ENCODE measurements at regions not wholly inside any gene's neighbourhood (a gene's known extent, or its start where the extent isn't known, plus 50 kb on each side); places are given as distances from the start of the nearest gene placed in this dataset.

DNA sequence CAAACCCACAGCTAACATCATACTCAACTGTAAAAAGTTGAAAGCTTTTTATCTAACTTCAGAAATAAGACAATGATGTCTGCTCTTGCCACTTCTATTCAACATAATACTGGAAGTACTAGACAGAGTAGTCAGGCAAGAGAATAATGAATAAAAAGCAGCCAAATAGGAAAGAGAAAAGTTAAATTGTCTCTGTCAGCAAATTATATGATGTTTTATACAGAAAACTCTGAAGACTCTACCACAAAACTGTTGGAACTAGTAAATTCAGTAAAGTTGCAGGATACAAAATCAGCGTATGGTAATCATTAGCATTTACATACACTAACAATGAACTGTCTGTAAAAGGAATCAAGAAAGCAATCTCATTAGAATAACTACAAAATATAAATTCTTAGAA lies 752.9 kb upstream of the CT83 start:
- no peak for DNase-seq (ENCODE audit: low spot score)

GRCh38 chrX:117196481-117196880 lies 733.7 kb upstream of the CT83 start:
- DNase-seq (ENCODE audit: low spot score) = no peak

GRCh38 chrX:117147249-117147648 lies 684.5 kb upstream of the CT83 start:
- no peak for DNase-seq (ENCODE audit: low spot score)

DNA sequence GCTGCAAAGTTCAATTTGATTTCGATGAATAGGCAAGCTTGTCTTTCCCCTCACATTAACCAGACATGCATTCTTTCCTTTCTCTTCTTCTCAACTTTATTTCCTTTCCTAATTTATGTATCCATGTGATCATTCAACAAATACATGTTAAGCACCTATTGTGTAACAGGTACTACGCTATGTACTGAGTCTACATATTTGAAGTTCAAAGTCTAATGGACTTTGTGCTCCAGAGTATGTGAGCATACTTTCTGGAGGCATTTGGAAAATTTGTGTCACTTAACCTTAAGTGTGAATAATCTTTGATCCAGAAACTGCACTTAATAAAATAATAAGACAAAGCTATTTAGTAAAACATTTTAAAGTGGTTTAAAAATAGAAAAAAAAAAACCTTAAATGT lies 675.3 kb upstream of the CT83 start:
- no peak for DNase-seq (ENCODE audit: low spot score)

GRCh38 chrX:117134983-117135382 lies 672.2 kb upstream of the CT83 start:
- DNase-seq (ENCODE audit: low spot score) = no peak

- DNase-seq (ENCODE audit: low spot score) = no peak
Measured at GRCh38 chrX:117120700-117121099, 657.9 kb upstream of the CT83 start.

DNA sequence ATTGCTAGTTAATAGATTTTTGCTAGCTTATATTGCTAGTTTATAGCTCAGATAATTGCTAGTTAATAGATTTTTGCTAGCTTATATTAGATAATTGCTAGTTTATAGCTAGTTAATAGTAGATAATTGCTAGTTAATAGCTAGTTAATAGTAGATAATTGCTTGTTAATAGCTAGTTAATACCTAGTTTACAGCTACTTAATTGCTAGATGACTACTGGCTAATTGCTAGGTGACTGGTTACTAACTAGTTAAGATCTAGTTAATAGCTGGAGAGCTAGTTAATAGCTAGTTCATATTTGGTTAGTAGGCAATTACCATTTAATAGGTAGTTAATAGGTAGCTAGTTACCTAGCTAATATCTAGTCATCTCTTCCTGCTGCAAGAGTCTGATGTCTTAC lies 633.8 kb upstream of the CT83 start:
- DNase-seq (ENCODE audit: low spot score) = no peak

DNA sequence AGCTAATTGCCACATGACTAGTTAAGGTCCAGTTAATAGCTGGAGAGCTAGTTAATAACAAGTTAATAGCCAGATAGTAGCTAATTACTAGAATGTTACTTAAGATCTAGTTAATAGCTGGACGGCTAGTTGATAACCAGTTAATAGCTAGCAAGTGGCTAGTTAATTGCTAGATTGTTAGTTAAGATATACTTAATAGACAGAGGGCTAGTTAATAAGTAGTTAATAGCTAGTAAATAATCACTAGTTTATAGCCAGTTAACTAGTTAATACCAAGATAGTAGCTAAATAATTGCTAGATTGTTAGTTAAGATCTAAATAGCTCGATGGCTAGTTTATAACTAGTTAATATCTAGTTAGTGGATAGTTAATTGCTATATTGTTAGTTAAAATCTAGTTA lies 632.6 kb upstream of the CT83 start:
- no peak for DNase-seq (ENCODE audit: low spot score)

GRCh38 chrX:117094149-117094548 lies 631.4 kb upstream of the CT83 start:
- no peak for DNase-seq (ENCODE audit: low spot score)

DNA sequence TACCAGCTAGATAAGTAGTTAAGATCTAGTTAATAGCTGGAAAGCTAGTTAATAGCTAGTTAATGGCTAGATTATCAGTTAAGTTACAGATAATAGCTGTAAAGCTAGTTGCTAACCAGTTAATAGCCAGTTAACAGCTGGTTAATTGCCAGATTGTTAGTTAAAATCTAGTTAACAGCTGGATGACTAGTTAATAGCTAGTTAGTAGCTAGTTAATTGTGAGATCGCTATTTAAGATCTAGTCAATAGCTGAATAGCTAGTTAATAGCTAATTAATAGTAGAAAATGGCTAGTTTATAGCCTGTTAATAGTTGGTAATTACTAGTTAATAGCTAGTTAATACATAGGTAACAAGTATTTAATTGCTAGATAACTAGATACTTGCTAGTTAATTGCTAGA lies 630.5 kb upstream of the CT83 start:
- no peak for DNase-seq (ENCODE audit: low spot score)

DNA sequence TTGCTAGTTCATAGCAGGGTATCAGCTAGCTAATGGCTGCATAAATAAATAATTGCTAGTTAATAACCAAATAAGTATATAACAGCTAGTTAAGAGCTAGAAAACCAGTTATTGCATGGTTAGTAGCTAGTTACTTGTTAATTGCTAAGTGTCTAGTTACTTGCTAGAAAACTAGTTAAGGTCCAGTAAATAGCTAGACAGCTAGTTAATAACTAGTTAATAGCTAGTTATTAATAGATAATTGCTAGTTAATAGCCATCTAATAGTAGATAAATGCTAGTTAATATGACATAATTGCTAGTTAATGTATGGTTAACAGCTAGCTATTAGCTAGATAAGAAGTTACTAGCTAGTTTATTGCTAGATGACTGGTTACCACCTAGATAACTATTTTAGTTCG lies 629.9 kb upstream of the CT83 start:
- DNase-seq (ENCODE audit: low spot score) = no peak

DNA sequence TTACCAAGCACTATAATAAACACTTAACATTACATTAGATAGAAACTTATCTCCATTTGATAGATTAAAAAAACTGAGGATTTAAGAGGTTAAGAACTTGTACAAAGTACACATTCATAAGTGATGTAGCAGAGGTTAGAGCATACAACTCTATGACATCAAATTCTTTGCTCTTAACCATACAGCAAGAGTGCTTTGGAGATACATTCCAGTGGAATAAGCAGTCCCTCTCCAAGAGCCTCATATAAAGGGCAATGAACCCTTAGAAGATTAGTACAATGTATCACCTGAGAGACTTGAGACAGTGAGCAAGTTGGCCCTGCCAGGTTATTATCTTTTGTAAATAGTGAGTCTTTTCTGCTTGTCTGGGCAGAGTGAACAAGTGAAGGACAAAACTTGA lies 600.4 kb upstream of the CT83 start:
- no peak for DNase-seq (ENCODE audit: low spot score)

DNA sequence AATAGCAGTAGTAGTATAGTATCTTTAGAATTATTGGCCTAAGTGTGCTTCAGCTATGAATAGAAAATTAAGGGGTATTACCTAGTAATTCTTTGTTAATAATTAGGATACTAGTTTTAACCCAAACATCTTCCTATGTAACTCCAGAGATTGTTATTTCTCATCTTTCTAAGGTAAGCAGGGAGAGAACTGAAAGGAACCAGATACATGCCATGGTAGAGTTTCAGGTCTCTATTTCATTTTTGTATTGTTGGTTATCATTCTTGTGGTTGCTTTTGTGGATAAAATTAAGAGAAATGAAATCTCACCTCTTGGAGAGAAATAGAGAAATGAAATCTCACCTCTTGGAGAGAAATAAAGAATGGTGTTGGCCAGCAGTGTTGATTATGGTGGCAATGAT lies 597.1 kb upstream of the CT83 start:
- DNase-seq (ENCODE audit: low spot score) = no peak

GRCh38 chrX:117053260-117053659 lies 590.5 kb upstream of the CT83 start:
- DNase-seq (ENCODE audit: low spot score) = no peak

DNA sequence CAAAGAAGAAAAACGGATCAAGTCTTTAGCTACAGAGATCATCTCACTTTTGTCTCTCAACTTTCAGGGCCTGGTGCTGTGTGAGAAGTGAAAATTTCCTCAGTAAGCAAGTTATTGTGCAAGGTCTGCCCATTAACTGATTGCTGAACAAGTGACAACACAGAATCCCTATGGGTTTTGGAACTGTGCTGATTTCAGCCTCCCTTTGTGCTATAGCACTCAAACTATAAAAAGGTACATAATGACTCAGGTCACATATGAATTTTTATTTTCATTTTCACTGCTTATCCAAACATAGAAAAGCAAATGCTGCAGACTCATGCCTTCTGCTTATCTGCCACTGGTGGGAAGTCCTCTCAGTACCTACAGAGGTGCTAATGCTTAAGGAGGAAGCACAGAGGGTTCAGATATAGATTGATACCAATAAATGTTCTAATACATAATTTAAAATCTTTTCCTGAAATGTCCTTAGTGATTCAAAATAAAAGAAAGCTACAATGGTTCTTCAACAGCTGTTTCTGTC lies 576.2 kb upstream of the CT83 start:
- DNase-seq (ENCODE audit: low spot score) = no peak

GRCh38 chrX:117010243-117010642 lies 547.5 kb upstream of the CT83 start:
- DNase-seq (ENCODE audit: low spot score) = no peak

GRCh38 chrX:117002981-117003380 lies 540.2 kb upstream of the CT83 start:
- DNase-seq (ENCODE audit: low spot score) = no peak

DNA sequence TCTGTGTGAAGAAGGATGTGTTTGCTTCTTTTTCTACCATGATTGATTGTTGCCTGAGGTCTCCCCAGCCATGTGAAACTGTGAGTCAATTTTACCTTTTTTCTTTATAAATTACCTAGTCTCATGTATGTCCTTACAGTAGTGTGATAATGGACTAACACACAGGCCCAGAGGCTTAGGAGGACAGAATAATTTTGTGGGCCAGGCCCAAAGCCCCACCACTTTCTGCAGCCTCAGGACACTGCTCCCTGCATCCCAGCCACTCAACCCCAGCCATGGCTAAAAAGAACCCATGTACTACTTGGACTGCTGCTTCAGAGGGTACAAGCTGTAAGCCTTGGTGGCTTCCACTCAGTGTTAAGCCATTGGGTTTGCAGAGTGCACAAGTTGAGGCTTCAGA lies 512.7 kb upstream of the CT83 start:
- no peak for DNase-seq (ENCODE audit: low spot score)

GRCh38 chrX:116972362-116972761 lies 509.6 kb upstream of the CT83 start:
- DNase-seq (ENCODE audit: low spot score) = no peak

- DNase-seq (ENCODE audit: low spot score) = peak; percentile 18
Measured at GRCh38 chrX:116961872-116962582, 499.3 kb upstream of the CT83 start.

DNA sequence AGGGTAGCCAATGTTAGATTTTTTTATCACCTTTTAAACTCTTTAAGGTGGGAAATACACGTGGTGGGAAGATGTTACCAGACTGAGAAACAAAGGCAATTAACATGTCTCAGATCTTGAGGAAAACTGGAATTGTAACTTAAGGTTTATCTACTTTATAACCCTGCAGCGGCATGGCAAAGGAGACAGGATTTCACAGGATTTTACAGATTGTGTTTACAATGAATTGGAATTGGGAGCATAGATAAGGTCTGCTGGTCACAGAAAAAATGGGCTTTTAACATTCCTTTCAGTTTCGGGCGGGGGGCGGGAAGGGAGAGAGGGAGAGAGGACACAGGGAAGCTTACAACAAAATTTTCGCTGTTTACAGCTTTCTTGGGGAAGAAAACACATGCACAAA lies 467.5 kb upstream of the CT83 start:
- DNase-seq (ENCODE audit: low spot score) = no peak

- no peak for DNase-seq (ENCODE audit: low spot score)
Measured at GRCh38 chrX:116897526-116897925, 434.8 kb upstream of the CT83 start.

- no peak for DNase-seq (ENCODE audit: low spot score)
Measured at GRCh38 chrX:116881961-116882360, 419.2 kb upstream of the CT83 start.

DNA sequence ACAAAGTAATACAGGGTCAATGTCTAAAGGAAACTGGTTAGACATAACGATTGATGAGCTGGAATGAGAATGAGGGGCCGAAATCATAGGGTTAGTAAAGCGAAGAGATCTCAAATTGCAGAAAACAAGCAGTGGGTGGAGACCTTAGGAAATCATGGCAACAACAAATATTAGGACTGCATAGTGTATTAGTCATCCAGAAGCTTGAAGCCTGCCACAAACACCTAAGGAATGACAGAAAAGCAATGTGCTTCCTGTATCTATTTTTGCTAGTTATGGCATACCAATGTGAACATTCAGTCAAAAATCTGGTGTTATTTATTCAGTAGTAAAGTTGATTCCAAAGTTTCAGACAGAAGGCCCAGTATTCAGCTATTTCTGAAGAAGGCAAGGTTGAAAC lies 410.9 kb upstream of the CT83 start:
- peak; percentile 3 for DNase-seq (ENCODE audit: low spot score)
